Endothelial cell of umbilical vein (primary cell): ENCODE measurements at regions not wholly inside any gene's neighbourhood (a gene's known extent, or its start where the extent isn't known, plus 50 kb on each side); places are given as distances from the start of the nearest gene placed in this dataset.

ENCODE experiments used
- EZH2 ChIP-seq: IDR thresholded peaks from 2 replicates; pipeline ENCODE4 v1.6.1; 2012; ENCODE audit warnings: borderline replicate concordance, low read depth, mild to moderate bottlenecking, moderate library complexity, low read length, inconsistent platforms; ENCODE audit not compliant: severe bottlenecking
- GATA2 ChIP-seq: IDR thresholded peaks from 2 replicates; pipeline ENCODE4 v1.7.0; 2011; ENCODE audit warnings: low read depth, mild to moderate bottlenecking, moderate library complexity, mixed read lengths, low read length; ENCODE audit not compliant: insufficient read length, insufficient read depth
- MYC ChIP-seq: IDR thresholded peaks from one replicate; pipeline ENCODE4 v1.6.1; 2011; ENCODE audit warnings: mild to moderate bottlenecking, low read depth, low read length
- POLR2A ChIP-seq: IDR thresholded peaks from 2 replicates; pipeline ENCODE4 v1.6.1; 2012; ENCODE audit warnings: low read depth, mild to moderate bottlenecking, control low read depth, low read length
- POLR2AphosphoS5 ChIP-seq: IDR thresholded peaks from 2 replicates; pipeline ENCODE4 v1.6.1; 2012; ENCODE audit warnings: low read depth, mild to moderate bottlenecking, control low read depth, low read length, moderate library complexity; ENCODE audit not compliant: insufficient read depth
- TF ChIP-seq, protein P1 (sequence below), 2 donors: IDR thresholded peaks; 1 replicate in 1 of 2; 2 replicates in 1 of 2; pipeline ENCODE4 v1.5.1; 2011; ENCODE audit warnings: low read length in 2 of 2, mild to moderate bottlenecking in 2 of 2, moderate library complexity in 2 of 2, control low read depth in 1 of 2, inconsistent platforms in 1 of 2, low read depth in 1 of 2; ENCODE audit not compliant: insufficient read depth in 1 of 2; ENCODE audit errors: extremely low read depth in 1 of 2
- TF ChIP-seq, protein P2 (sequence below): IDR thresholded peaks from 2 replicates; pipeline ENCODE4 v1.6.1; 2011; ENCODE audit not compliant: insufficient read depth, insufficient read length

- TF ChIP-seq, protein P1, sequence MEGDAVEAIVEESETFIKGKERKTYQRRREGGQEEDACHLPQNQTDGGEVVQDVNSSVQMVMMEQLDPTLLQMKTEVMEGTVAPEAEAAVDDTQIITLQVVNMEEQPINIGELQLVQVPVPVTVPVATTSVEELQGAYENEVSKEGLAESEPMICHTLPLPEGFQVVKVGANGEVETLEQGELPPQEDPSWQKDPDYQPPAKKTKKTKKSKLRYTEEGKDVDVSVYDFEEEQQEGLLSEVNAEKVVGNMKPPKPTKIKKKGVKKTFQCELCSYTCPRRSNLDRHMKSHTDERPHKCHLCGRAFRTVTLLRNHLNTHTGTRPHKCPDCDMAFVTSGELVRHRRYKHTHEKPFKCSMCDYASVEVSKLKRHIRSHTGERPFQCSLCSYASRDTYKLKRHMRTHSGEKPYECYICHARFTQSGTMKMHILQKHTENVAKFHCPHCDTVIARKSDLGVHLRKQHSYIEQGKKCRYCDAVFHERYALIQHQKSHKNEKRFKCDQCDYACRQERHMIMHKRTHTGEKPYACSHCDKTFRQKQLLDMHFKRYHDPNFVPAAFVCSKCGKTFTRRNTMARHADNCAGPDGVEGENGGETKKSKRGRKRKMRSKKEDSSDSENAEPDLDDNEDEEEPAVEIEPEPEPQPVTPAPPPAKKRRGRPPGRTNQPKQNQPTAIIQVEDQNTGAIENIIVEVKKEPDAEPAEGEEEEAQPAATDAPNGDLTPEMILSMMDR (IDR thresholded peaks at IDR 0.05; ENCODE audit: extremely low read depth in 1 of 2, insufficient read depth in 1 of 2, low read depth in 1 of 2, low read length in 2 of 2), result no peak
- no peak for TF ChIP-seq EZH2
- TF ChIP-seq POLR2A, result no peak
- TF ChIP-seq, protein P2, sequence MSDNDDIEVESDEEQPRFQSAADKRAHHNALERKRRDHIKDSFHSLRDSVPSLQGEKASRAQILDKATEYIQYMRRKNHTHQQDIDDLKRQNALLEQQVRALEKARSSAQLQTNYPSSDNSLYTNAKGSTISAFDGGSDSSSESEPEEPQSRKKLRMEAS, result no peak
- no peak for TF ChIP-seq POLR2AphosphoS5
- no peak for TF ChIP-seq GATA2
- no peak for TF ChIP-seq MYC
Observed at GRCh38 chr17:73769479-73769878, 125.2 kb upstream of the SDK2 start.
